ENCODE measurements at regions not wholly inside any gene's neighbourhood (a gene's known extent, or its start where the extent isn't known, plus 50 kb on each side); places are given as distances from the start of the nearest gene placed in this dataset.
"Not testable (repeated sequence)": the region's sequence is repeated elsewhere in the genome, so short reads cannot be mapped to it uniquely, and the experiment has no call there.

GRCh38 chr14:27613102-27613501, 1015.3 kb upstream of the NOVA1 start:
- H3K4me3 ChIP-seq (ENCODE audit: low read length): no peak overlapping the region
- no peak overlapping the region for H3K4me2 ChIP-seq (ENCODE audit: low read length)
- H3K27ac ChIP-seq (ENCODE audit: low read depth, low read length): no peak overlapping the region
- TF ChIP-seq, protein P1, sequence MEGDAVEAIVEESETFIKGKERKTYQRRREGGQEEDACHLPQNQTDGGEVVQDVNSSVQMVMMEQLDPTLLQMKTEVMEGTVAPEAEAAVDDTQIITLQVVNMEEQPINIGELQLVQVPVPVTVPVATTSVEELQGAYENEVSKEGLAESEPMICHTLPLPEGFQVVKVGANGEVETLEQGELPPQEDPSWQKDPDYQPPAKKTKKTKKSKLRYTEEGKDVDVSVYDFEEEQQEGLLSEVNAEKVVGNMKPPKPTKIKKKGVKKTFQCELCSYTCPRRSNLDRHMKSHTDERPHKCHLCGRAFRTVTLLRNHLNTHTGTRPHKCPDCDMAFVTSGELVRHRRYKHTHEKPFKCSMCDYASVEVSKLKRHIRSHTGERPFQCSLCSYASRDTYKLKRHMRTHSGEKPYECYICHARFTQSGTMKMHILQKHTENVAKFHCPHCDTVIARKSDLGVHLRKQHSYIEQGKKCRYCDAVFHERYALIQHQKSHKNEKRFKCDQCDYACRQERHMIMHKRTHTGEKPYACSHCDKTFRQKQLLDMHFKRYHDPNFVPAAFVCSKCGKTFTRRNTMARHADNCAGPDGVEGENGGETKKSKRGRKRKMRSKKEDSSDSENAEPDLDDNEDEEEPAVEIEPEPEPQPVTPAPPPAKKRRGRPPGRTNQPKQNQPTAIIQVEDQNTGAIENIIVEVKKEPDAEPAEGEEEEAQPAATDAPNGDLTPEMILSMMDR (IDR thresholded peaks at IDR 0.05; ENCODE audit: low read depth, low read length, poor library complexity, severe bottlenecking): no peak
- TF ChIP-seq EZH2phosphoT487 (IDR thresholded peaks at IDR 0.05; ENCODE audit: borderline replicate concordance, low read length): no peak
- no peaks in the 10 kb centered on the region for H3K9me3 ChIP-seq (ENCODE audit: control insufficient read depth, insufficient read depth, low read length)
- no peaks in the 10 kb centered on the region for H4K20me1 ChIP-seq (ENCODE audit: control insufficient read depth, insufficient read depth, low read depth, low read length)
- no peaks in the 10 kb centered on the region for H3K36me3 ChIP-seq (ENCODE audit: control insufficient read depth, low read length)
- H3K4me1 ChIP-seq (ENCODE audit: control insufficient read depth, low read length): no peaks in the 10 kb centered on the region
- H3F3A ChIP-seq (ENCODE audit: control insufficient read depth, insufficient read depth): no peaks in the 10 kb centered on the region
- H3K27me3 ChIP-seq (ENCODE audit: control insufficient read depth, low read length): no peaks in the 10 kb centered on the region
- no peaks in the 10 kb centered on the region for H3K79me2 ChIP-seq (ENCODE audit: control insufficient read depth, low read length)
- H3K9me2 ChIP-seq (replicated peaks; ENCODE audit: control insufficient read depth, low read length): no peaks in the 10 kb centered on the region

GRCh38 chr14:27623782-27624181, 1025.9 kb upstream of the NOVA1 start:
- Histone ChIP-seq H3K4me3 (ENCODE audit: low read length) (no peak overlapping the region), H4K20me1 (ENCODE audit: control insufficient read depth, insufficient read depth, low read depth, low read length) (no peaks in the 10 kb centered on the region), H3F3A (ENCODE audit: control insufficient read depth, insufficient read depth) (no peaks in the 10 kb centered on the region), H3K36me3 (ENCODE audit: control insufficient read depth, low read length) (no peaks in the 10 kb centered on the region), H3K9me3 (ENCODE audit: control insufficient read depth, insufficient read depth, low read length) (peaks cover 6% of the 10 kb centered on the region; the same call in 1 of the 2 replicates), H3K79me2 (ENCODE audit: control insufficient read depth, low read length) (no peaks in the 10 kb centered on the region), H3K4me2 (ENCODE audit: low read length) (no peak overlapping the region), H3K27me3 (ENCODE audit: control insufficient read depth, low read length) (no peaks in the 10 kb centered on the region), H3K9me2 (replicated peaks; ENCODE audit: control insufficient read depth, low read length) (no peaks in the 10 kb centered on the region), H3K4me1 (ENCODE audit: control insufficient read depth, low read length) (no peaks in the 10 kb centered on the region), H3K27ac (ENCODE audit: low read depth, low read length) (no peak overlapping the region)
- TF ChIP-seq EZH2phosphoT487 (IDR thresholded peaks at IDR 0.05; ENCODE audit: borderline replicate concordance, low read length): no peak
- TF ChIP-seq, protein P1 (IDR thresholded peaks at IDR 0.05; ENCODE audit: low read depth, low read length, poor library complexity, severe bottlenecking): no peak

DNA sequence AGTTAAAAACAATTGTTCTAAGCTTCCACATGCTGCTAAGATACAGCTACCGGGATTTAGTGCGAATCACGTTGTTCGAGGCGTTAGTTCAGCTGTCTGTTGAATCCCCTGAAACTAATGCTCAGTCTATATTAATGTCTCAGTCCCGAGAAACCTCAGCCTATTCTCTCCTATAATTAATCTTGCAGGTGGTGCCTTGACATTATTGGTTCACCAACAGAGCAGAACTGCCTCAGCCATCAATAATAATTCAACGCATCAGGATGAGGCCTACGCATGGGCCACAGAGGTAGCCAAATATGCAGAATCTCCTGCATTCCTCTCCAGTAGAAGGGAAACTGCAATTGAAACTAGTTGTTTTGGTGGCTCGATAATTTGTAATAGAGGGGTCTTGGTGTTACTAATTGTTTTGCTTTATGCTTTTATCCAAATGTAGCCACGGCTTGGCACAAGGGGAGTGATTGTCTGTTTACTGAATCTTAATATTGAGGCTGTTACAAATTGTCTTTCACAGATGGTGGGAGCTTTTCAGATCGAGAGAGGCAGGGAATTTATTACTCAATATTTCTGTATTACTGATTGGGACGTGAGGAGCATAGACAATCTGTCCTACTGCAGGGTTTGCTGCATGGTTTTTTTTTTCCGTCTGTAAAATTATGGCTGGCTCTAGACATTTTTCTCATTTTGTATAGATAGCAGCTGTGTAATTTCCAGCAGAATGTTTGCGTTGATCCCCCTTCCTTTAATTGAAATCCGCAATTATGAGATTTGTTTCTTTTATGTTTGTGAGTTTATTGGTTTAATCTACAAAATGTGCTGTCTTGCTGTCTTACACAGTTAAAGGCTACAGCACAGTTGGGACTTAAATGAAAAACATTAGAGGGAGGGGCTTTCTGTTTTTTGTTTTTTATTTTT, 1036.5 kb upstream of the NOVA1 start:
- Histone ChIP-seq H3K9me3 (ENCODE audit: control insufficient read depth, insufficient read depth, low read length) (no peaks in the 10 kb centered on the region; the same call in 1 of the 2 replicates), H3K27ac (ENCODE audit: low read depth, low read length) (no peak overlapping the region), H3K4me2 (ENCODE audit: low read length) (no peak overlapping the region), H4K20me1 (ENCODE audit: control insufficient read depth, insufficient read depth, low read depth, low read length) (no peaks in the 10 kb centered on the region), H3K36me3 (ENCODE audit: control insufficient read depth, low read length) (no peaks in the 10 kb centered on the region), H3K4me1 (ENCODE audit: control insufficient read depth, low read length) (no peaks in the 10 kb centered on the region), H3K27me3 (ENCODE audit: control insufficient read depth, low read length) (no peaks in the 10 kb centered on the region), H3K4me3 (ENCODE audit: low read length) (no peak overlapping the region), H3K79me2 (ENCODE audit: control insufficient read depth, low read length) (no peaks in the 10 kb centered on the region), H3F3A (ENCODE audit: control insufficient read depth, insufficient read depth) (no peaks in the 10 kb centered on the region), H3K9me2 (replicated peaks; ENCODE audit: control insufficient read depth, low read length) (no peaks in the 10 kb centered on the region)
- no peak for TF ChIP-seq EZH2phosphoT487 (IDR thresholded peaks at IDR 0.05; ENCODE audit: borderline replicate concordance, low read length)
- TF ChIP-seq, protein P1 (IDR thresholded peaks at IDR 0.05; ENCODE audit: low read depth, low read length, poor library complexity, severe bottlenecking): no peak

DNA sequence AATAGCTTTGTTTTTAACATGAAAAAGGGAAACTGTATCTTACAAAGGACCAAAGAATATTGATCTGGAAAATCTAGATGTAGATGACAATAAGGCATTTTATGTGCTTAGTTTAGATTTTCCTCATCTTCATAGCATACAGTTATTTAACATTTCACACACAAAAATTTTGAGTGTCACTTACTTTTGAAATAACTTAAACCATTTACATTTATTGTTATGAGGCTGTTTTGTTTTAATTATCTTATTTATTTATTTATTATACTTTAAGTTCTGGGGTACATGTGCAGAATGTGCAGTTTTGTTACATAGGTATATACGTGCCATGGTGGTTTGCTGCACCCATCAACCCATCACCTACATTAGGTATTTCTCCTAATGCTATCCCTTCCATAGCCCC, 1042.9 kb upstream of the NOVA1 start:
- not testable (repeated sequence) for H4K20me1 ChIP-seq (ENCODE audit: control insufficient read depth, insufficient read depth, low read depth, low read length); H3K4me2 ChIP-seq (ENCODE audit: low read length); H3K9me2 ChIP-seq (replicated peaks; ENCODE audit: control insufficient read depth, low read length); H3K36me3 ChIP-seq (ENCODE audit: control insufficient read depth, low read length); H3K79me2 ChIP-seq (ENCODE audit: control insufficient read depth, low read length); H3K9me3 ChIP-seq (ENCODE audit: control insufficient read depth, insufficient read depth, low read length); H3K27ac ChIP-seq (ENCODE audit: low read depth, low read length); H3K4me3 ChIP-seq (ENCODE audit: low read length); H3F3A ChIP-seq (ENCODE audit: control insufficient read depth, insufficient read depth); H3K27me3 ChIP-seq (ENCODE audit: control insufficient read depth, low read length); H3K4me1 ChIP-seq (ENCODE audit: control insufficient read depth, low read length)

Data from DOHH2 (cell line).